A549 (cell line): ENCODE measurements at regions not wholly inside any gene's neighbourhood (a gene's known extent, or its start where the extent isn't known, plus 50 kb on each side); places are given as distances from the start of the nearest gene placed in this dataset.

ENCODE experiments used
- CEBPB ChIP-seq, 2 experiments: fragments of >200 bp in 1 of 2; sonication (Bioruptor Twin) in 1 of 2; formaldehyde crosslinking in 1 of 2; IDR thresholded peaks; 2 replicates each; pipeline ENCODE4 v1.6.1; 2012 to 2016
- EHMT2 ChIP-seq: fragments of 200-600 bp; sonication (generic); IDR thresholded peaks from 2 replicates; pipeline ENCODE4 v1.6.1; 2016; ENCODE audit warnings: antibody characterized with exemption, low read depth, mild to moderate bottlenecking, moderate library complexity
- EP300 ChIP-seq, 2 experiments: fragments of >200 bp; sonication (Bioruptor Twin); formaldehyde crosslinking; IDR thresholded peaks; 2 replicates in 1 of 2; 3 replicates in 1 of 2; pipeline ENCODE4 v1.6.1; 2016 to 2017
- MAX ChIP-seq: IDR thresholded peaks from 2 replicates; pipeline ENCODE4 v1.6.1; 2012
- POLR2A ChIP-seq: IDR thresholded peaks from 2 replicates; pipeline ENCODE4 v1.6.1; 2012; ENCODE audit warnings: mild to moderate bottlenecking, low read length
- RFX5 ChIP-seq: fragments of 450-650 bp; IDR thresholded peaks from 2 replicates; pipeline ENCODE4 v1.7.1; 2014; ENCODE audit warnings: antibody characterized with exemption, mild to moderate bottlenecking, moderate library complexity

GRCh38 chr7:24405002-24405401 lies 121.0 kb downstream of the NPY start:
- TF ChIP-seq MAX (no peak), POLR2A (no peak), EHMT2 (no peak), RFX5 (no peak), CEBPB (IDR thresholded peaks at IDR 0.05) (no peak), EP300 (IDR thresholded peaks at IDR 0.05) (no peak)
